Left lung (tissue), 4 donors: ENCODE measurements at regions not wholly inside any gene's neighbourhood (a gene's known extent, or its start where the extent isn't known, plus 50 kb on each side); places are given as distances from the start of the nearest gene placed in this dataset.
"Not testable (repeated sequence)": the region's sequence is repeated elsewhere in the genome, so short reads cannot be mapped to it uniquely, and the experiment has no call there.

ENCODE experiments used
- ATAC-seq: fragments of 200-7000 bp; cut with Tn5 transposase; one replicate; pipeline ENCODE4 v1.9.1; 2020; ENCODE audit warnings: moderate library complexity
- DNase-seq, 4 donors: peaks; one replicate each; pipeline ENCODE4 v3.0.0-alpha.2; 2013 to 2020
- H3K27ac ChIP-seq, 2 donors: fragments of 200-600 bp; sonication (generic) in 1 of 2; one replicate each; pipeline versions ENCODE4 v1.5.0 to v1.8.0; 2020 to 2021
- H3K27me3 ChIP-seq, 2 donors: fragments of 200-600 bp; sonication (generic) in 1 of 2; one replicate each; pipeline versions ENCODE4 v1.5.0 to v1.8.0; 2020 to 2021
- H3K36me3 ChIP-seq, 2 donors: fragments of 200-600 bp; sonication (generic) in 1 of 2; one replicate each; pipeline versions ENCODE4 v1.5.0 to v1.8.0; 2020 to 2021
- H3K4me1 ChIP-seq, 2 donors: fragments of 200-600 bp; one replicate each; pipeline ENCODE4 v1.8.0; 2021
- H3K4me3 ChIP-seq, 2 donors: fragments of 200-600 bp; sonication (generic) in 1 of 2; one replicate each; pipeline versions ENCODE4 v1.5.0 to v1.8.0; 2020 to 2021; ENCODE audit warnings: mild to moderate bottlenecking in 1 of 2
- H3K9me3 ChIP-seq, 2 donors: fragments of 200-600 bp; sonication (generic) in 1 of 2; one replicate each; pipeline versions ENCODE4 v1.5.0 to v1.8.0; 2020 to 2021
- CTCF ChIP-seq, 2 donors: fragments of 200-600 bp; sonication (generic) in 1 of 2; IDR thresholded peaks; one replicate each; pipeline versions ENCODE4 v1.5.0 to v1.8.0; 2021; ENCODE audit warnings: antibody characterized with exemption in 2 of 2
- intact Hi-C, 2 donors: fragments of 100-400 bp; cut with DNase I; formaldehyde crosslinking; loops; one replicate each; pipeline versions ENCODE4 v1.11.2 to v1.14.2; 2022
- donor health status: DM: no; HTN: yes; CAD: no.
- donor health status: DM: no; HTN: no; CAD: no.

GRCh38 chr3:193046371-193046770 is 128.7 kb upstream of the MB21D2 start:
- Histone ChIP-seq H3K9me3 (no peaks in the 10 kb centered on the region), H3K27me3 (no peaks in the 10 kb centered on the region), H3K4me1 (no peaks in the 10 kb centered on the region), H3K27ac (no peak overlapping the region), H3K4me3 (no peak overlapping the region), H3K36me3 (no peaks in the 10 kb centered on the region)
- no peak for ATAC-seq
- DNase-seq = no peak
- TF ChIP-seq CTCF (IDR thresholded peaks at IDR 0.05) = no peak
- intact Hi-C loops = no loop called here

GRCh38 chr3:193047461-193047860 is 129.8 kb upstream of the MB21D2 start:
- H3K36me3 ChIP-seq, H3K27ac ChIP-seq, H3K9me3 ChIP-seq, DNase-seq, H3K4me1 ChIP-seq, H3K27me3 ChIP-seq, H3K4me3 ChIP-seq, ATAC-seq, intact Hi-C loops: not testable (repeated sequence)

GRCh38 chr3:193048127-193048526 is 130.5 kb upstream of the MB21D2 start:
- Histone ChIP-seq H3K36me3 (no peaks in the 10 kb centered on the region), H3K4me3 (no peak overlapping the region), H3K4me1 (no peaks in the 10 kb centered on the region), H3K27me3 (no peaks in the 10 kb centered on the region), H3K9me3 (no peaks in the 10 kb centered on the region), H3K27ac (no peak overlapping the region)
- DNase-seq = no peak
- intact Hi-C loops = no loop called here
- no peak for ATAC-seq
- no peak for TF ChIP-seq CTCF (IDR thresholded peaks at IDR 0.05)

DNA sequence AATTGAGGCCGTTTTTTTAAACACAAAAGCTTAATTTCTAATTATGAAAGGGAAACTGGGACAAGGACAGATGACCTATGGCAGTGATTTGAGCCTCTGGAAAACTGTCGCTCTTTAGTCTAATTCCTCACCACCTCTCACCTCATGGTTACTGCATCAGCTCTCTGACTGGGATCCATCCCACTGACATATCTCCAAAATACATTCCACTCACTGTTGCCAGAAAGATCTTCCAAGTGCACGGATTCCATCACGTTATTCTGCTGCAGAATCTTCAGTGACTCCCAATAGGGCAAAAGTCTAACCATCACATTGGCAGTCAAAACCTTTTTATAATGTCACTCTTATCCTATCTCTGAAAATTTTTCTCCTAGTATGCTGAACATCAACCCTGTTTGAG is 132.3 kb upstream of the MB21D2 start:
- H3K4me1 ChIP-seq = no peaks in the 10 kb centered on the region
- TF ChIP-seq CTCF (IDR thresholded peaks at IDR 0.05) = no peak
- ATAC-seq (no peak), DNase-seq (no peak)
- no peak overlapping the region for H3K4me3 ChIP-seq
- intact Hi-C loops = no loop called here
- no peaks in the 10 kb centered on the region for H3K9me3 ChIP-seq
- H3K27ac ChIP-seq = no peak overlapping the region
- H3K27me3 ChIP-seq = no peaks in the 10 kb centered on the region
- no peaks in the 10 kb centered on the region for H3K36me3 ChIP-seq

DNA sequence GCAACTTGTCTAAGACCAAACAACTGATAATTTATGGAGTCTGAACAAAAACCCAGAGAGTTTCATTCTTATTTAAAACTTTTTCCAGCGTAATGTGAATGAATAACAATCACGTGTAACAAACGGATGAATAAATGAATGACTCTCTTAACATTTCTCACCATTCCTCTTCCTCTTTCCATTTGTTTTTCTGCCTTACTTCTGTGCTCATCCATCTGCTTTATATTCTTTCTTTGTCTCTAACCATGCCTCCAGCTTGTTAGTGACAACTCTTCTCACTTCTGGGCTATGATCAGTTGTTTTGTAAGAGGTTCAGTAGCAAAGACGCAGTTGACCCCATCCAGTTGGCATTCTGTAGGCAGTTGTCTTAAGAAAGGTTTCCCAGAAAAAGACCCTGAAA is 133.7 kb upstream of the MB21D2 start:
- no peaks in the 10 kb centered on the region for H3K36me3 ChIP-seq
- H3K27ac ChIP-seq = no peak overlapping the region
- H3K27me3 ChIP-seq = no peaks in the 10 kb centered on the region
- H3K4me1 ChIP-seq = no peaks in the 10 kb centered on the region
- no peak for TF ChIP-seq CTCF (IDR thresholded peaks at IDR 0.05)
- intact Hi-C loops = no loop called here
- no peak overlapping the region for H3K4me3 ChIP-seq
- H3K9me3 ChIP-seq = no peaks in the 10 kb centered on the region
- DNase-seq (no peak), ATAC-seq (no peak)

DNA sequence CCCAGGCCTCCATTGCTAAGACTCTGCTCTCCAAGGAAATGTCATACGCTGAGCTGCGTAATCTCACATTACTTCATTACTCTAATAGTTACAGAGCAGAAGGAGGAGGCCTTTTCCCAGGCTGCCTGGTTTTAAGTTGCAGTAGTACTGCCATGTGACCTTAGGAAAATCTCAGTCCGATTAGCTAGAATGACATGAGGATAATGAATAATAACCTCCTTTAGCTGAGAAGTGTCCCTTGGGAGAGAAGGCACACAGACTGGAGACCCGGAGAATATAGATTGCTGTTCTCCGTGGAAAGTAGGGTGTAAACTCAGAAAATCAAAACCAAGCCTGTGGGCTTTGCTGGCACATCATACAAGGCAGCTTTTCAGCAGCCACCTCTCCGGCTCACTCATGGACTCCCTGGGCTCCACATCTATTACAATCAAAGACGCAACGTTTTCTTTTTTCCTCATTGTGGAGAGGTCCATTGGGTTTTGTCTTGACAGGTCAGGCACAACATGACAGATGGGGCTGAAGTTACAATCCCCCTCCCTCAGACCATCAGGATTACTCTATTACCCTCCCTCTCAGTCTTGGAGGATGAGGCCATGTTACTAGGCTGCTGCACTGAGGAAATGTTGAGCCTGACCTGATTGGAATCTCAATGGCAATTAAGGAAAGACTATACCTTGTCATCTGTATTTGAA is 134.8 kb upstream of the MB21D2 start:
- no peak overlapping the region for H3K4me3 ChIP-seq
- no peaks in the 10 kb centered on the region for H3K36me3 ChIP-seq
- H3K9me3 ChIP-seq = no peaks in the 10 kb centered on the region
- DNase-seq = peak in 2 of 4 donors; percentile 41 to 52
- intact Hi-C loops = no loop called here
- H3K4me1 ChIP-seq = no peaks in the 10 kb centered on the region
- H3K27ac ChIP-seq = no peak overlapping the region
- no peak for TF ChIP-seq CTCF (IDR thresholded peaks at IDR 0.05)
- H3K27me3 ChIP-seq = peaks cover 2 to 6% of the 10 kb centered on the region in 2 donors
- ATAC-seq = no peak
